Aorta (tissue), 5 donors: ENCODE measurements at regions not wholly inside any gene's neighbourhood (a gene's known extent, or its start where the extent isn't known, plus 50 kb on each side); places are given as distances from the start of the nearest gene placed in this dataset.
A peak's percentile ranks its signal among the peaks of the same experiment; 100 is the strongest.

ENCODE experiments used
- ATAC-seq: fragments of 200-7000 bp; cut with Tn5 transposase; one replicate; pipeline ENCODE4 v1.9.1; 2022; ENCODE audit warnings: moderate library complexity; ENCODE audit not compliant: low FRiP score
- DNase-seq, 2 donors: peaks; one replicate each; pipeline ENCODE4 v3.0.0-alpha.2; 2020
- H3K27ac ChIP-seq, 2 donors: one replicate each; pipeline ENCODE4 v1.5.1; 2013; ENCODE audit warnings: low read length in 2 of 2, mild to moderate bottlenecking in 2 of 2, moderate library complexity in 2 of 2, control low read depth in 1 of 2, inconsistent platforms in 1 of 2, low read depth in 1 of 2
- H3K27me3 ChIP-seq, 2 donors: one replicate each; pipeline ENCODE4 v1.6.1; 2013; ENCODE audit warnings: control low read depth in 1 of 2, low read length in 1 of 2, mild to moderate bottlenecking in 1 of 2, moderate library complexity in 1 of 2; ENCODE audit not compliant: insufficient read depth in 2 of 2, control insufficient read depth in 1 of 2
- H3K36me3 ChIP-seq, 2 donors: one replicate each; pipeline ENCODE4 v1.6.1; 2013; ENCODE audit warnings: control low read depth in 1 of 2, low read length in 1 of 2, mild to moderate bottlenecking in 1 of 2; ENCODE audit not compliant: insufficient read depth in 2 of 2, control insufficient read depth in 1 of 2
- H3K4me1 ChIP-seq, 2 donors: one replicate each; pipeline ENCODE4 v1.6.1; 2013; ENCODE audit warnings: low read length in 2 of 2, control low read depth in 1 of 2, mild to moderate bottlenecking in 1 of 2, moderate library complexity in 1 of 2; ENCODE audit not compliant: insufficient read depth in 2 of 2, control insufficient read depth in 1 of 2
- H3K4me3 ChIP-seq, 2 donors: one replicate each; pipeline ENCODE4 v1.5.1; 2013; ENCODE audit warnings: low read length in 2 of 2, control low read depth in 1 of 2, mild to moderate bottlenecking in 1 of 2
- H3K9me3 ChIP-seq: one replicate; pipeline ENCODE4 v1.6.1; 2013; ENCODE audit warnings: mild to moderate bottlenecking, low read length; ENCODE audit not compliant: control insufficient read depth
- WGBS, 2 donors: extraction: QIAGEN DNeasy Blood & Tissue Kit; methylation state at CpG; one replicate each; pipeline ENCODE4 v1.1.7; 2013; 5-methylcytosine and 5-hydroxymethylcytosine counted together
- intact Hi-C, 2 donors: fragments of 100-400 bp; cut with DNase I; formaldehyde crosslinking; loops; one replicate each; pipeline versions ENCODE4 v1.14.2 to v1.15.0; 2022
- donor health status: healthy with polysubstance abuse.
- donor health status: Bipolar disorder and iron deficiency.
- donor health status: DM: no; HTN: no; CAD: no.
- donor health status: DM: no; HTN: no; CAD: no.
- donor health status: DM: yes; HTN: yes; CAD: no.

DNA sequence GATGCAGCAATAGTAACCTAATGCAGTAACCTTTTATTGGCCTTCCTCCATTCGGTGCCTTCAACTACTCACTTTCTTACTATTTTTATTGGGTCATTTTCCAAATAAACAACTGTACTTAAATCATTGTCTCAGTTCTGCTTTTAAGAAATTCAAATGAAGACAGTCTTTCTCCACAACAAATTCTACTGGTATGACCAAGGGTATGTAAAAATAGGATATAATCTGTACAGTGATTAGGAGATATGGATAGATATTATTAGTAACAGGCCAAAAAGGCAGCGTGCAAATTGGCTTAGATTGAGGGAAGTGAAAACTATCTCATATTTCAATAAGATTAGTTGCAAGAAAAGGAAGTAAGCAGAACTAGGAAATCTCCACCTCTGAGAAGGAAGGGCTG is 177.4 kb upstream of the PPP1R2C start:
- DNase-seq: no peak
- Histone ChIP-seq H3K4me1 (no peaks in the 10 kb centered on the region), H3K36me3 (no peaks in the 10 kb centered on the region), H3K4me3 (no peak overlapping the region), H3K27ac (no peak overlapping the region), H3K9me3 (no peaks in the 10 kb centered on the region), H3K27me3 (no peaks in the 10 kb centered on the region)
- ATAC-seq: no peak
- WGBS, 2 donors: 3 to 31% methylated on average over 2 of the region's 2 CpGs
- intact Hi-C loops: no loop called here

DNA sequence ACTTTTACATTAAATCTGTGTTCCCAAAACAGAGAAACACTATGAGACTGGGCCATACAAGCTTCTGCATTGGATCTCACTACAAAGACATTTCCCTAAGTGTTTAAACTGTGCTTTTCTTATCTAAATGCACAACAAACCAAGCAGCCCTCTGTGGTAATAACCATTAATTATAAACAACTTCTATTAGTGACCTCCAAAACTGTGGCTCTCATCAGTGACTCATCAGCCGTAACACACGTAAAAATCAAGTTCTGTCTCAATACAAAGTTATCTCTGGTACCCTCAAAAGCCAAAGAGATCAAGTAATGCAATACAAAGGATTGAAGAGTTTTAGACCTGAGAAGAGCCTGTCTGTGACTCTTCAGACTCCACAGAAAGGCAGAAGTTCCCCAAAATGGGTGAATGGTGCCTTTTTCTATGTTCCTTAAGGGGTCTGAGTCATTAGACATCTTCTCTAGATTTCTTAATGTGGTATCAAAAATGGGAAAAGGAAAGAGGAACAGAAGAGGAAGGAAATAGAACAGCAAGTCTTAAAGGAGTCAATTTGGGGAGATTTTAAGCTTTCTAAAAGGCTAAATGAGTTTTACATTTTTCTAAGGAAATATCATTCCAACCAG is 189.8 kb upstream of the PPP1R2C start:
- no peak for DNase-seq
- intact Hi-C loops: no loop called here

DNA sequence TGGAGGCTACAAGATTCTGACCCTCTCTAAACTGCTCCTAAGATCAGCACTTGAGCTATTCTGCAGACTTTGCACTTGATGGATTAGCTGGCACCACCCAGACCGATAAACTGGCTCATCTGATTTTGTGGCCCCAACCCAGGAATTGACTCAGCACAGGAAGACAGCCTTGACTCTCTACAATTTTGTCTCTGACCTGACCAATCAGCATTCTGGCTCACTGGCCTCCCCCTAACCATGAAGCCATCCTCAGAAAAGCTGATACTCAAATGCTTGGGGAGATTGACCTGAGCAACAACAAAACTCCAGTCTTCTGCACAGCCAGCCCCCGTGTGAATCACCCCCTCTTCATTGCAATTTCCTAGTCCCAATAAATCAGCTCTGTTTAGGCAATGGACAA is 195.4 kb upstream of the PPP1R2C start:
- Histone ChIP-seq H3K4me1 (no peaks in the 10 kb centered on the region), H3K9me3 (no peaks in the 10 kb centered on the region), H3K27ac (no peak overlapping the region), H3K36me3 (no peaks in the 10 kb centered on the region), H3K27me3 (no peaks in the 10 kb centered on the region), H3K4me3 (no peak overlapping the region)
- DNase-seq (no peak), ATAC-seq (no peak)
- intact Hi-C loops: no loop called here
- 78 to 82% methylated on average over 2 of the region's 2 CpGs for WGBS, 2 donors

More for the DNA sequence above, 189.8 kb upstream of the PPP1R2C start:
- Histone ChIP-seq H3K9me3 (no peaks in the 10 kb centered on the region), H3K4me1 (no peaks in the 10 kb centered on the region), H3K4me3 (no peak overlapping the region), H3K27ac (no peak overlapping the region), H3K36me3 (no peaks in the 10 kb centered on the region), H3K27me3 (no peaks in the 10 kb centered on the region)
- no peak for ATAC-seq
- 84% methylated on average over 2 of the region's 2 CpGs for WGBS, 2 donors

DNA sequence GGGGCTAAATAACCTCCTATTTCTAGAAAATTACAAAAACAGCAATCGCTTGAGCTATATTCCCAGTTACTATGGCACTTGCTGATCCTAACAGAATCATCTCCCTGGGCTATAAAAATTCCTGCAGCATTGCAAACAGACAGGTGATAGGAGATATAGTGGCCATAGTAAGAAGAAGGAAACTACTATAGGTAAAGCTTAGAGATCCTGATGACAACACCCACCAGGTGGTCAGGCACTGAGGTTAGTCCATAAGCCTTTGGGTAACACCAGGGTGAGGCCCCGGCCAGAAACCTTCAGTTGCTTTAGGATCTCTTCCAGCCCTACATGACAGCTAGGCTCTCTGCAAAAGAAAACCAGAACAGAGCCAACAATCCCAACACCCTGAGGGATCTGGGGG is 197.9 kb upstream of the PPP1R2C start:
- no peaks in the 10 kb centered on the region for H3K27me3 ChIP-seq
- intact Hi-C loops: no loop called here
- no peak overlapping the region for H3K4me3 ChIP-seq
- H3K36me3 ChIP-seq: no peaks in the 10 kb centered on the region
- no peak overlapping the region for H3K27ac ChIP-seq
- ATAC-seq (peak; percentile 38), DNase-seq (no peak)
- 51 to 60% methylated on average over 2 of the region's 2 CpGs for WGBS, 2 donors
- no peaks in the 10 kb centered on the region for H3K4me1 ChIP-seq
- H3K9me3 ChIP-seq: no peaks in the 10 kb centered on the region

DNA sequence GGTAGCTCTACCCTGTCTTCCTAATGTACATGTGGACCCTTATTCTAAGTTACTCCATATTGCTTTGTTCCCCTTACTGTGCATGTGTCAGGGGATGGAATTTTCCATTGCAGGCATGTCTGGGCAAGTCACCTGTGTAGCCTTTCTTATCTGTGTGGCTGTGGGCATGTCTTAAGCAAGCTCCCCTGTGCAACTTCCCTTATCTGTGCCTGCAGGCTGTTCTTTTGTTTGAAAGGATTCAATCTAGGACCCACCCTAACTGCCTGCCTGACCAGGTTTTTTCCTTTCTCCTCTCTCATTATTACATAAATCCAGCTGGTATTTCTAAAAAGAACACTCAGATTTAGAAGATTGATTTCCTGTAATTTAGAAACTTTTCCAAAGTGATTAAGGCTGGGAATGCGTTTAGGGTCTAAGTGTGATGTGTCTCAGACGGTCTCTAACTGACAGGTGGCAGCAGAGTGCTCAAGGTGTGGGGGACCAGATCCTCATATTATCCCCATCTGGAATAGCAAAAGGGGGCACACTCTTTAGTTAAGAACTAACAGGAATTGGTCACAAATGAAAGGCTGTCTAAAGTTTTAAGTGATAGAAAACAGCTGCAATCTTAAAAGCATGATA is 198.9 kb upstream of the PPP1R2C start:
- WGBS, 2 donors: 56 to 89% methylated on average over 2 of the region's 2 CpGs
- Histone ChIP-seq H3K4me1 (no peaks in the 10 kb centered on the region), H3K27me3 (no peaks in the 10 kb centered on the region), H3K9me3 (no peaks in the 10 kb centered on the region), H3K27ac (no peak overlapping the region), H3K4me3 (no peak overlapping the region), H3K36me3 (no peaks in the 10 kb centered on the region)
- no peak for ATAC-seq
- intact Hi-C loops: no loop called here
- DNase-seq: no peak

DNA sequence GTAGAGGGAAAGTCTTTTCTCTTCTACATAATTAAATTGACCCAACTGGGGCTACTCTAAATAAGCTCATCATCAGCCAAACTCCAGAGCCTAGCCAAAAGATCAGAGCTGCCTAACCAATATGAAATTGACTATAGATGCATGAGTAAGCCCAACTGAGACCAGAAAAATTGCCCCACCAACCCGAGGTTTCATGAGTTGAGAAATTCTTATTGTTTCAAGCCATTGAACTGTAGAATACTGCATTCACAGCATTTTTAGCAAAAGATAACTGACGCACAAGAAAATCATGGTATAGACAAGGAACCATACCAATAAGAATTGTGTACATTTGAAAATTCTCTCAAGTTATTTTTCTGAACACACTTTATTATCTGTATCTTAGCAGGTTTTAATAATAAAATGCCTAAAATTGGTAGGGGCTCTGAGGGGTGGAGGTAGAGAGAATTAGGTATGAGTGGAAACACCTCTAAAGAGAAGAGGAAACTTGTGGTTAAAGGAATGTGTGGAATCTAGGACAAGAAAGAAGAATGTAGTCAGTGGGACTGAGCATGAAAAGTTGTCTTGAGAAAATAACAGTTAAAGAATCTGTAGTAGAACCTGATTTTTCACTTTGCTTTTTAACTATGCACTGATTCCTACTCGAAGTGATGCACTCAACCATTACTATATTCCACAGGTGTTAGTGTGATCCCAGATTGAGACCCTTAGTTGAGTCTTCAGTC is 200.9 kb upstream of the PPP1R2C start:
- no peak for ATAC-seq
- intact Hi-C loops: no loop called here
- no peak for DNase-seq
- H3K9me3 ChIP-seq: no peaks in the 10 kb centered on the region
- H3K27ac ChIP-seq: no peak overlapping the region
- H3K36me3 ChIP-seq: no peaks in the 10 kb centered on the region
- H3K4me3 ChIP-seq: no peak overlapping the region
- no peaks in the 10 kb centered on the region for H3K27me3 ChIP-seq
- WGBS, 2 donors: 72 to 83% methylated on average over 3 of the region's 3 CpGs
- no peaks in the 10 kb centered on the region for H3K4me1 ChIP-seq

DNA sequence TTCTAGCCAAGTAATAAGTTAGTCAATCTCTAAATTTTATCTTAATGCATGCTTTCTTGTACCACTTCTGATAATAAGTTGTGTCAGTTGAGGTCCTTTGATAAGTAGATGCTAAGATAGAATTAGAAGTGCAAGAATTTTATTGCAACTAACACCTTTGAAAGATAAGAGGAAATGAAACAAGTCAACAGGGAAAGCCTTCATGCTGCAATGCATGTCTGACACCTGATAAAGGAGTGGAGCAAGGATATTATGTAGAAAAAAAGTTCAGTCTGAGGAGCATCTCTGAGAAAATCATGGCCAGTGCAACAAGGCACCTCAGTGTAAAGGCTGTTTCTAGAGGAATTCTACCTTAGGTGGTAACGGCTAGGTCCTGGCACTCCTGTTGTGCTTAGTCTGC is 210.7 kb upstream of the PPP1R2C start:
- ATAC-seq: no peak

DNA sequence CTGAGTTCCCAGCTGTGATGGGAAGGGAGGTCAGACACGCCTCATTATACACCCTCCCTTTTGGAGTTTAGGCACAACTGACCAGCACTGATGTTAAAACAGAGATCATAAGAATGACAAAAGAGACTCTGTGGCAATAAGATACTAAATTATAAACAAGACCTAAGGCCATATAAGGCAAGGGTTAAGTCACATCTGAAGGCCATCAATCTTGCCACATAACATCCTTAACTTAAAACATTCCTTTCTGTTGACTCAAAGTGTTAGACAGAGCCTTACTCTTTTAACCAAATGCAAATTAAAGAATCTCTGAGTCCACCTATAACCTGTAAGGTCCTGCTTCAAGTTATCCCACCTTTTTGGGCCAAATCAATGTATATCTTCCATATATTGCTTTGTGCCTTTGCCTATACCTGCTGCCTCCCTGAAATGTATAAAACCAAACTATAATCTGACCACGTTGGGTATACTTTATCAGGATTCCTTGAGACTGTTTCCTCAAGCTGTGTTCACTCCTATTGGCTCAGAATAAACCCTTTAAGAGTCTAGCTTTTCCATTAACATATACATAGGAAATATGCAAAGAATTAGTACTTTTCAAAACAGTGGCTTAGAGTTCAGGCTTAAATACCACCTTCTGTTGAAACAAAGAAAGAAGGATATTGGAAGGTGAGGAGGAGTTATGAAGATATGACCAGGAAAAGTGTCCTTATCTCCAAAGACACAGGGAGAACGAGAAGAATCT is 214.4 kb upstream of the PPP1R2C start:
- H3K9me3 ChIP-seq: no peaks in the 10 kb centered on the region
- ATAC-seq (no peak), DNase-seq (no peak)
- H3K27ac ChIP-seq: no peak overlapping the region
- no peak overlapping the region for H3K4me3 ChIP-seq
- no peaks in the 10 kb centered on the region for H3K4me1 ChIP-seq
- intact Hi-C loops: no loop called here
- 35 to 65% methylated on average over 3 of the region's 3 CpGs for WGBS, 2 donors
- H3K27me3 ChIP-seq: no peaks in the 10 kb centered on the region
- no peaks in the 10 kb centered on the region for H3K36me3 ChIP-seq

More for the DNA sequence above, 210.7 kb upstream of the PPP1R2C start:
- no peak for DNase-seq
- no peaks in the 10 kb centered on the region for H3K36me3 ChIP-seq
- no peak overlapping the region for H3K4me3 ChIP-seq
- no peaks in the 10 kb centered on the region for H3K27me3 ChIP-seq
- intact Hi-C loops: no loop called here
- H3K9me3 ChIP-seq: no peaks in the 10 kb centered on the region
- no peak overlapping the region for H3K27ac ChIP-seq
- H3K4me1 ChIP-seq: no peaks in the 10 kb centered on the region
- 61 to 83% methylated on average over 1 of the region's 1 CpG for WGBS, 2 donors
